NB4 (cell line): ENCODE measurements at regions not wholly inside any gene's neighbourhood (a gene's known extent, or its start where the extent isn't known, plus 50 kb on each side); places are given as distances from the start of the nearest gene placed in this dataset.

Experiments used
- MYC ChIP-seq: IDR thresholded peaks from 2 replicates; pipeline ENCODE4 v1.6.1; 2011; ENCODE audit warnings: low read depth, low read length
- POLR2A ChIP-seq: IDR thresholded peaks from 2 replicates; pipeline ENCODE4 v1.6.1; 2011; ENCODE audit warnings: mild to moderate bottlenecking; ENCODE audit not compliant: insufficient read length; ENCODE audit errors: extremely low read depth
- TF ChIP-seq, protein P1 (sequence below): IDR thresholded peaks from one replicate; pipeline ENCODE4 v1.5.1; 2012; ENCODE audit warnings: low read depth, low read length
- TF ChIP-seq, protein P2 (sequence below): IDR thresholded peaks from 2 replicates; pipeline ENCODE4 v1.6.1; 2011; ENCODE audit warnings: low read depth, low read length

- TF ChIP-seq, protein P1, sequence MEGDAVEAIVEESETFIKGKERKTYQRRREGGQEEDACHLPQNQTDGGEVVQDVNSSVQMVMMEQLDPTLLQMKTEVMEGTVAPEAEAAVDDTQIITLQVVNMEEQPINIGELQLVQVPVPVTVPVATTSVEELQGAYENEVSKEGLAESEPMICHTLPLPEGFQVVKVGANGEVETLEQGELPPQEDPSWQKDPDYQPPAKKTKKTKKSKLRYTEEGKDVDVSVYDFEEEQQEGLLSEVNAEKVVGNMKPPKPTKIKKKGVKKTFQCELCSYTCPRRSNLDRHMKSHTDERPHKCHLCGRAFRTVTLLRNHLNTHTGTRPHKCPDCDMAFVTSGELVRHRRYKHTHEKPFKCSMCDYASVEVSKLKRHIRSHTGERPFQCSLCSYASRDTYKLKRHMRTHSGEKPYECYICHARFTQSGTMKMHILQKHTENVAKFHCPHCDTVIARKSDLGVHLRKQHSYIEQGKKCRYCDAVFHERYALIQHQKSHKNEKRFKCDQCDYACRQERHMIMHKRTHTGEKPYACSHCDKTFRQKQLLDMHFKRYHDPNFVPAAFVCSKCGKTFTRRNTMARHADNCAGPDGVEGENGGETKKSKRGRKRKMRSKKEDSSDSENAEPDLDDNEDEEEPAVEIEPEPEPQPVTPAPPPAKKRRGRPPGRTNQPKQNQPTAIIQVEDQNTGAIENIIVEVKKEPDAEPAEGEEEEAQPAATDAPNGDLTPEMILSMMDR = no peak
- TF ChIP-seq POLR2A = no peak
- TF ChIP-seq, protein P2, sequence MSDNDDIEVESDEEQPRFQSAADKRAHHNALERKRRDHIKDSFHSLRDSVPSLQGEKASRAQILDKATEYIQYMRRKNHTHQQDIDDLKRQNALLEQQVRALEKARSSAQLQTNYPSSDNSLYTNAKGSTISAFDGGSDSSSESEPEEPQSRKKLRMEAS = no peak
- TF ChIP-seq MYC = no peak
These were observed 84.9 kb upstream of the INHBA start for GRCh38 chr7:41787651-41788350.
